ENCODE measurements at regions not wholly inside any gene's neighbourhood (a gene's known extent, or its start where the extent isn't known, plus 50 kb on each side); places are given as distances from the start of the nearest gene placed in this dataset.

DNA sequence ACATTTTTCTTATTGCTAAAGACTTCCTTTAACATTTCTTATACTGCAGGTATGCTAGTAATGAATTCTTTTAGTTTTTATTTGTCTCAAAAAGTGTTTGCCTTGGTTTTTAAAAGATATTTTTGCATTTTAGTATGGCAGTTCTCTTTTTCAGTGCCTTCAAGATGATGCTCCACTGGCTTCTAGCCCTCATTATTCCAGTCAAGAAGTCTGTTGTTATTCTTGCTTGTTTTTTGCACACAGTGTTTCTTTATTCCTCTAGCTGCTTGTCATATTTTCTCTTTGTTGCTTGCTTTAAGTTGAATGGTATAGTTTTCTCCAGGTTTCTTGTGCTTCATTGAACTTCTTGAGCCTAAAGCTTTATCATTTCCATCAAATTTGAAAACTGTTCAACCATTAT, 158.0 kb upstream of the SPHKAP start:
- DNase-seq (ENCODE audit: low read depth) = no peak

DNA sequence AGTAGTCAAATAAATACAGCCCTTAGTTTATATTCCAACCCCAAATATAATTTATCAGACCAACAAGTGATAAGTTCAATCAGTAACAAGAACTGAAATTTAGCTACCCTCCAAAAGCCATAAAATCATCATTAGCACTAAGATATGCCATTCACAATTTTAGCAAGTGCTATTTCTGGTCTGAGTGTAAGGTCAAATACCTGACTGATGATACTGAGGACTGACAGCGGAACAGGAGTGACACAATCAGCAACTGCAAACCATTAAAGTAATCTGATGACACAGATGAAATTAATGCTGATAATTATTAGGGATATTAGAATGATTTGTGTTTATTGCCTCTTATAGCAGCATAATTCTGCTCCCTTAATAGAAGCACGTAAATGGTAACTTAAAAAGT, 152.7 kb upstream of the SPHKAP start:
- no peak for DNase-seq (ENCODE audit: low read depth)

DNA sequence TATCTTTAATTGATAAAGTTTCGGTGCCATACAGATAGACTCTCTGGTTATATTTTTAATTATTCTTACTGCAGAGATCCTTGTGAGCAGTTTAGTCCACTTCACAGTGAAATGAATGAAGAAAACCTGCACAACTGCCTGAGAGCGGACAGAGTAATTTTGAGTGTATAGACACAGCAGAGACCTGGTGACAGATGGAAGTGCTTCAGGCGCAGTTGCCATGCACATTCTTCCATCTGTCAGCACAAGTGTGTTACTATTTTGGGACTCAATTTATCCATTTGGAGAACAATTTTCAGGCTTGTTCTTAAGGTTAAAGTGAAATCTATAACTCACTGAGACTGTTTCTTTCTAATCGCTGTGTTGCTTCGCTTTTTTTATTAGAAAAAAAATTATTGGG, 147.8 kb upstream of the SPHKAP start:
- DNase-seq (ENCODE audit: low read depth) = no peak

DNA sequence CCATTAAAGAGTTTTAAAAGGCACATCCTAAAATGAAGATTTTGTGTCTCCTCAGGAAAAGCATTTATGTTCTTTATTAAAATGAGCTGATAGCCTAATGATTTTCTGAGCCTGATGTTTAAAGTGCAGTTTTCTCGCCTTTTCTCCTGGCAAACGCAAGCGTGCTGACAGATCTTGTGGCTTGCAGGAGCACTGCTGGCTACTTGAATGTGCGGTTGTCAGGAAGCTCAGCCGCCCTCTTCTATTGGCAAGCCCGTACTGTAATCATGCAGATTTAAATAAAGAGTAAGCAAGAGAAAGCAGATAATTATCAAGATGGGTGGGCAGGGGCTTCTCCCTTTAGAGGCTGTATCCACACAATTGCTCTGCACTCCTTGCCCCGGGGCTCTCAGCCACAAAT, 139.5 kb upstream of the SPHKAP start:
- no peak for DNase-seq (ENCODE audit: low read depth)

DNA sequence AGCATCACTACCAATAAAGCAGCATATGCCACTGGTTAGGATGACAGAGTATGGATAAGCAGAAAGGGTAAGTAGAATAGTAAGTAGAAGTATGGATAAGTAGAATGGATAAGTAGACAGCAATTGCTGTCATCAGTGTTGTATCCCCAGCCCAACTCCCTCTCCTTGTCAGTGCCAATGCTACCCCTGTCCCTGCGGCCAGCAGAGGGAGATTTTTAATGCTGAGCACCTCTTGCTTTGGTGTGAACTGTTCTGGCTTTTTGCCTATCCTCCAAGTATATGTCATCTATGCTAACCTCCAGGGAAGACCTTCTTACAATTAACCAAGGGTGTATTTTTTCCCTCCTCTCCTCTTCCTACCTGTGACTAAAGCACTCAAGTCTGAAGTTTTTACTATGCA, 136.7 kb upstream of the SPHKAP start:
- DNase-seq (ENCODE audit: low read depth) = peak; percentile 36

DNA sequence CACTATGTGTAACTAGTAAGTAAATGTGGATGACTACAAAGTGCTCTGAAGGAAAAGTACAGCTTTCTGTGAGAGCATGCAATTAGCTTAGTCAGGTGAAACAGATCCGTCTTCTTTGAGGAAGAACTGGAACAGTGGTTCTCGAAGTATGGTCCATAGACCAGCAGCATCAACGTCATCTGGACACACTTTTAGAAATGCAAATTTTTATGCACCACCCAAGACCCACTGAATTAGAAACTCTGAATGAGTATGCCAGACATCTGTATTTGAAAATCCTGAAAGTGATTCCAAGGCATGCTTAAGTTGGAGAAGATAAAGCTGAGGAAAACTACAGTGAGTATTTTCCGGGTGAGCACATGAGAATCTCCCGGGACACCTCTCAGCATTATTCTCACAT, 130.7 kb upstream of the SPHKAP start:
- DNase-seq (ENCODE audit: low read depth) = no peak

DNA sequence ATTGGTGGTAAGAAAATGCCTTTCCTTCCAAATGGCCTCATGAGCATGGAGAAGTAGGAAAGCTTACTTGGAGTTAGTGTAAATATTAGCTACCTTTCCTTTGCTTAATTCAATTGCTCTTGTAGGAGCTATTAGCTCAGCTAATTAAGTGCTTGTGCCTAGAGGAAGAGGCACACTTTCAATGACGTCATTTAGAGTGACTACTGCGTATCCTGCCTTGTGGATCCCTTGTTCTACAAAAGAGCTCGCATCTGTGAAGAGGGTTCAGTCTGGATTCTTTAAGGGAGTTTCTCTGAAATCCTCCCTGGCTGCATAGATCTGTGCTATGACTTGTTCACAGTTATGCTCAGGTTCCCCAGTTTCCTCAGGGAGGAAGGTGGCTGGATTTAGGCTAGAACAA, 122.5 kb upstream of the SPHKAP start:
- DNase-seq (ENCODE audit: low read depth) = no peak

DNA sequence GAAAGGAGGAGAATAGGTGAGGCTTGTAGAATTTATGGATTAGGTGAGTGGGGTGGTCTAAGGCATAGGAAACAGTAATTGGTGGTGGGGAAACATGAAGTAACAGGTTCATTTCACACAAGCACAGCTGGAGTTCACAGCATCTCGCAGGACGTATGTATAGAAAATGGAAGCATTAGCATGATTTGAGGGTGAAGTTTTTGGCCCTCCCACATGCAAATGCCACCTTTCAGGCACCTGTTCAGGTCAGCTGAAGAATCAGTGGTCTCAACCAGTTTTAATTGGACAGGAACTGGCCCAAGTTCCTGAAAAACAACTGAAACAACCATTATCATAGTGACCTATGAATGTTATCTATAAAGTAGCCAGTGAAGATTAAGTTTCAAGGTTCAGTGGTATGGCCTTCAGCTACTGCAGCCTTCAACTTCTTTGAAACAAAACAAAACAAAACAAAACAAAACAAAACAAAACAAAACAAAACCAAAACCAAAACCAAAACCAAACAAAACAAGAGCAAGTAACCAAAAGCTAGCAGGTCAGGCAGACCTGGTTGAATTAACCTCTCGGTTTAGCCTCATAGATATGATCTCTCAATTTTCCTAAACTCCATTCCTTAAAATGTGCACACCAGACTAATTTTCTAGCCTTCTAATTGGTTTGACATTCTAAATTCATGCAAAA, 102.1 kb upstream of the SPHKAP start:
- DNase-seq (ENCODE audit: low read depth) = no peak

DNA sequence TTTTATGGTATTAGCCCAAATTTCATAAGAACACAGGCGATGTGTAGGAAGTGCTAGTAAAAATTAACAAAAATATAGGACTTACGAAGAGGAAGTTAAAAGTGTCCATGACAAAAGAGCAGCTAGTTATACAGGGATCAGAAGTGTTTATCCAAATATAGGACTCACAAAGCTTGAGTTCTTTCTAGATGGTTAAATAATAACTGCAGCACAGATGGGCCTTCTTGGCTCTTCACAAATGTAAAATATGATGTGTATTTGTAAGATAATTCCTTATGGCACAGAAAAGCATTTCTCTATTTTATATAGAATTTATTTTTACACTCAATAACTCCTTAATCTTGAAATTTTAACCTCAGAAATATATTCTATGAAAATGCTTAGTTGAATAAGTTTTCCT, 100.9 kb upstream of the SPHKAP start:
- no peak for DNase-seq (ENCODE audit: low read depth)

DNA sequence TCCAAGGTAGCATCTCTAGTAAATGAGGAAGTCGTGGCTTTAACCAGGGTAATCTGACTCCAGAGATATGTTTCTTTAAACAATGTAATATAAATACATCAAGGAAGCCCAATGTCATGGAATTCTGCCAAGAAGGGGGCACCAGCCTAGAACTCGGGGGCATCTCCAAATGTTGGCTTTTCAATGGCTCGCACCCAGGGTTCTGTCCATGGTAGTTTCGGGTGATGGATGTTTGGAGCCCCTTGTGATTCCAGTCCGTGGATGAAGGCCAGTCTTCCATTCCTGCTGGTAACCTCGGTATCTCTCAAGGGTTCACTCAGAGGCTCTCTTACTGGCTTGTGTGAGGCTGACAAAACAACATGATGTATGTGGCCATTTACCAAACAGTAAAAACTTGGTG, 91.7 kb upstream of the SPHKAP start:
- DNase-seq (ENCODE audit: low read depth) = no peak

DNA sequence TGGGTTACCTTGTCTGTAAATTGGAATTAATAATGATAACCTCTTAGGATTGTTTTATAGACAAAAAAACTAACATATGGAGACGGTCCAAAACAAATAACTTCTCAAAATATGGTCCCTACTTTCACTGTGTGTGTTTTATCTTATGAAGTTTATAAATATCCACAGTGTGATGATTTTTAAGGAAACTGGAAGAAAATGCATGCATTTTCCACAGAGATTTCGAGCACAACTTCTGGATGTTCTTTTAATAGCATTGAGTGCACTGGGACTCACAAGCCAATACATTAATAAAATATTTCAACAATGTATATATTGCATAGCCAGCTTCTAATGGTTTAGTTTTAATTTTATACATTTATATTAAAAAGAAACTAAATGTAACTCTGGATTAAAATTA, 87.9 kb upstream of the SPHKAP start:
- no peak for DNase-seq (ENCODE audit: low read depth)

DNA sequence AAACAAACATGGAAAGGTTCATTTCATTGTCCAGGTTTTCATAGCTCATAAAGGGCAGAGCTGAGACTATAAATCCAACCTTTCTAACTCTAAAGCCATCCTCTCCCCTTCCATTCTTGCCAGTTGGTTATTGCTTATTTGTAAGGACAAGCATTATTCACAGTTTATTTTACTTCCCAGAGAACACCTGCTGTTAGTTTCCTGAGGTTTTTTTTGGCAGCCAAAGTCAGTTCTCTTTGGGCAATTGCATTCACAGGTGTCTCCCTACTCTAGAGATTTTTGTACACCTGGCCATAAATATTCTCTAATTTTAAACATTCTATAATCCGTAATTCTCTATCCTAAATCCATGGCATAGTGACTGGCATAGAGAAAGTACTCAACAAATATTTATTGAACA, 87.3 kb upstream of the SPHKAP start:
- DNase-seq (ENCODE audit: low read depth) = no peak

DNA sequence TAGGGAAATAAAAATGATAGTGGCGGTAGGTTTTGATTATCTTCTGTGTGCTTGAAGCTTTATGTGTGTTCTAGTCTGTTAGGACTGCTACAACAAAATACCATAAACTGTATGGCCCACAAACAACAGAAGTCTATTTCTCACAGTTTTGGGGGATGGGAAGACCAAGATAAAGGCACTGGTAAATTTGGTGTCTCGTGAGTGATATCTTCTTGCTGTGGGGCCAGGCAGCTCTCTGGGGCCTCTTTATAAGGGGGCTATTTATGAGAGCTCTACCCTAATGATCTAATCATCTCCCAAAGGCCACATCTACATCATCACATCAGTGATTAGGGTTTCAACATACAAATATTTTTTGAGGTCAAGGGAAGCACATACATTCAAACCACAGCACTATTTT, 86.8 kb upstream of the SPHKAP start:
- DNase-seq (ENCODE audit: low read depth) = no peak

DNA sequence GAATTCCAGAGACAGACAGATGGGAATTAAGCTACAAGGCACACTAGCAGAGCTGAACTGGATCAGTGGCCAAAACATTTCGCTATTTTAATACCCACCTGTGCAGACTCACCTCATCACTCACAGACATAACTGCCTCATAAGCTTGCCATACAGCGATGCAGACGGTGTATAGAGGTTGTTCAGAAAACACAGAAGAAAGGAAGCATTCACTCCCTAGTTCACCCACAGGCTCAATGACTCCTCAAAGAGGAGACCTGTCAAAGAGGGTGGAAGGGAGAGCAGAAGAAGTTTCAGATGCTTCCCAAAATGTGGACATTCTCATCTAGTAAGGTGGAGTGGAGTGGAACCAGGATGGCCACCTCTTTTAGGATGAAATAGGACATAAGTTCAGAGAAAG, 81.7 kb upstream of the SPHKAP start:
- DNase-seq (ENCODE audit: low read depth) = no peak

DNA sequence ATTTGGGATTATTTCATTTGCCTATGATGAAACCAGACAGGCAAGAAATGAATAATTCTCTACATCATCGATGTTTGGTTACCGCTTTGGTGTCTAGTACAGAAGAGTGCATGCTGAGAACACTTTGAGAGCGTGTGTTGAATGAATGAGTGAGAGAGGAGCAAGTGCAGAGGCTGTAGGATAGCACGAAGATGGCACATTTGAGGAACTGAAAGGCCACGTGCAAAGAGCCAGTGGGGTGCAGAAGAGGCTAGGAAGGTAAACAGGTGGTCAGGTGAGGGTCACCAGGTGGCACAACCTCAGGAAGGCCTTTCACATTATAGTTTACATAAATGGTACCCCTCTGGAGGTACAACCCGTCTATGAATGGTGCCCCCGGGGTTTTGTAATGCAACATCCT, 80.1 kb upstream of the SPHKAP start:
- no peak for DNase-seq (ENCODE audit: low read depth)

DNA sequence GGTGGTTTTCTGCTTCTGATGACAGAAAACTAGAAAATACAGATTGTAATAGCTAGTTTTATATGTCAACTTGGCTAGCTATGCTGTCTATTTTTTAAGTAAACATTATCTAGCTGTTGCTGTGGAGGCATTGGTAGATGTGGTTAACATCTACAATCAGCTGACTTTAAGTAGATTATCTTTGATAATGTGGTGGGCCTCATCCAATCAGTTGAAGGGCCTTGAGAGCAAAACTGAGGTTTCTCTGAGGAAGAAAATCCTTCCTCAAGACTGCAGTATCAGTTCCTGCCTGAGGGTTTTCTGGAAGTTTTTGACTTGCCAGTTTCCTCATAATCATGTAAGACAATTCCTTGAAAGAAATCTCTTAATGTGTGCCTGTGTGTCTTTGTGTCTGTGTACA, 75.9 kb upstream of the SPHKAP start:
- DNase-seq (ENCODE audit: low read depth) = no peak

DNA sequence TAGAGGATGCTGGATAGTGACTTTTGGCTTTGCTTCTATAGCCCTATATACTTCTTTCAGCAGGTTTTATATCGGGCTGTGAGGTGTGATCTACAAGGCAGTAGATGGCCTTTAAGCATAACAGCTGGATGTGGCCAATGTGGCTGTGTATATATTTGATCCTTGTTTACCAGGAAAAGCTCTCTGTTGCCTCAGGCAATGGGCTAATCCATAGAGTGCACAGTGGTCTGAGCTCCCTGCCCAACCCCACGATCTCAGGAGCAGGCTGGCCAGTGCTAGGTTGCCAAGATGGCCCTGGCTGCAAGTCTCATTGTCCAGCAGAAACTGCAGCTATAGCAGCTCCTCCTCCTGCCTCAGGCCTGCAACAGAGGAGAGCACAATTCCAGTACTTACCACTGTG, 72.3 kb upstream of the SPHKAP start:
- no peak for DNase-seq (ENCODE audit: low read depth)

DNA sequence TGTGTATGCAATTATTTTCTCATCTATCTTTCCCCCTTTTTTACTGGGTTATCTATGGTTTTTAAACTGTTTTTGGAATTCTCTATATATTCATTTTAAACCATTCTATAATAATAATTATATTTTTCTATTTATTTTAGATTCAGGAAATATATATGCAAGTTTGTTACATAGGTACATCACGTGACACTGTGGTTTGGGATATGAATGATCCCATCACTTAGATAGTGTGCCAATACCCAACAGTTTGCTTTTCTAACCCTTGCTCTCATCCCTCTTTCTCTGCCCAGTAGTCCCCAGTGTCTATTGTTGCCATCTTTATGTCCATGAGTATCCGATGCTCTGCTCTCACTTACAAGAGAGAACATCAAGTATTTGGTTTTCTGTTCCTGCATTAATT, 65.8 kb upstream of the SPHKAP start:
- no peak for DNase-seq (ENCODE audit: low read depth)

DNA sequence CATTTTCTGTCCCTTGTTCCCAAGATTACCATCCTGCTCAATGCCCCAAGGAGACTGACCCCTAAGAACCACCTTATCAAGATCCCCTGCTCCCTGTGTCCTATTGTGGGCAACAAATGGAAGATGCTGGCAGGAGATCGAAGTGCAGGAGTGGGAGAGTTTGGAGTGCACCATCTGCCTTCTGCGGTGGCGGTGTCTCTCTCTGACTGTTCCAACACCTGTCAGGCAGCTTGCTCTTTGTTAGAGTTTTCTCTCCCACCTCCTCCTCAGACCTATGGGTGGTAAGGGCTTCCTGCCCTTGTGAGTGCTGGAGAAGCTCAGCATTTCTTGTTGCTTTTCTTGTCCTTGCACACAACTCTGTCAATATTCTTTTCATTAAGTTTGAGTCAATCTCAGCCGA, 64.1 kb upstream of the SPHKAP start:
- no peak for DNase-seq (ENCODE audit: low read depth)

DNA sequence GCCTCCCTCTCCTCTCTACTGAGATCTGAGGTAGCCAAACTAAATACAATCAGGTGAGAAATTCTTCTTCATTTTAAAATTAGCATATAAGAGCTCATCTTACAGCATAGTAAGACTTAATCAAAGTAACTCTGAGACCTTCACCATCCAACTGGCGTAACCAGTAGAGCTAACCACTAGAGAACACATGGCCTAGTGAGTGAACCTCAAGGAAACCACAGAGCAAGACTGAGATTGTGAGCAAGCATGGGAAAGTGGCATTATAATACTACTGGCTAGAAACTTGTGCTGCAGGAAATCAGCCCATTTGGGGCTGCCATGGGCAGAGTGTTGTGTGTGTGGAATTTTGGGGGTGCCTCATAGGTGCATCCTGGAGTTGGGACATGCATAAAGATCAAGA, 61.1 kb upstream of the SPHKAP start:
- no peak for DNase-seq (ENCODE audit: low read depth)

DNA sequence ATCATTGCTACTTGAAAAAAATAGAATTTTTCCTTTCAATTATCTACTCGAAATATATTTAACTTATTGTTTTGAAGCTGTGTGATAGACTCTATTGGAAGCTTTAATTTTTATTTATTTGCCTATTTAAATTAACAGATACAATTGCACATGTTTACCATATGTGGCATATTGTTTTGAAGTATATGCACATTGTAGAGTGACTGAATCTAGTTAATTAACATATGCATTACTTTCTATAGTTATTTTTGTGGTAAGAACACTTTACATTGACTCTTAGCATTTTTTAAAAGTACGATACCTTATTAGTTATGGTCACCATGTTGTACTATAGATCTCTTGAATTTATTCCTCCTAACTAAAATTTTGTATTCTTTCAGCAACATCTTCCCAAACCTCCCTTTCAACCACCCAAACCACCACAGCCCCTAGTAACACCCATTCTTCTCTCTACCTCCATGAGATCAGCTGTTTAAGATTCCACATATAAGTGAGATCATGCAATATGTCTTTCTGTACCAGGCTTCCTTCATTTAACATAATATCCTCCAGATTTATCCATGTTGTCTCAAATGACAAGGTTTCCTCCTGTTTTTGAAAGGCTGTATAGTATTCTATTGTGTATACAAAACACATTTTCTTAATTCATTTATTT, 58.5 kb upstream of the SPHKAP start:
- no peak for DNase-seq (ENCODE audit: low read depth)

DNA sequence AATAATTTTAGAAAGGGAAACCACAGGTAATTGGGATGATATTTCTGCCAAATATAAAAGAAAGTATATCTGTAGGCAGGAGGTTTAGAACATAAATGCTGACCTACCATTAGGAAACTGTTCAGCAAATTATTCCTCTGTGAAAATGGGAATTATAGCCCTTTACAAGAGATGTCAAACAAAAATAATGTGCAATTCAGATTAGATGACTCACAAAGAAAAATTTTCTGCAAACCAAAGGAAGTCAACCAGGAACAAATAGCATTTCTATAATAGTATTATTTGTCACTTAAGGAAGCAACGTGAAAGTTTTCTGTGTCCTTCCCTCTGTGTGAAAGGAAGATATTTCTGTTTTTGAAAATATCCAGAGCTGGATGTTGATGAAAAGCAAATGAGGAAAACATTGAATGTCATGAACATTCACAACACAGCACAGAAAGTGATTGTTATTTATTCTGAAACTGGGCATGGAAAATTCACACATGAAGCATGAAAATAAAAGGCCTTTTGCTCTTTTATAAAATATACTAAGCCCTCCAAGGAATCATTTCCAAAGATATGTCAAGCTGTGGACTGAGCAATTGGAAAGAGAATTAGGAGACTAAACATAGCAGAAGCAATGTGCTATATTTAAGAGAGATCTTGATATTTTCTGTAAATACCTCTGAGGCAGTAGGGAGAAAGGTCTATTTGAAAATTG, 57.9 kb upstream of the SPHKAP start:
- DNase-seq (ENCODE audit: low read depth) = peak; percentile 2
